GM18499 (cell line): ENCODE measurements at regions not wholly inside any gene's neighbourhood (a gene's known extent, or its start where the extent isn't known, plus 50 kb on each side); places are given as distances from the start of the nearest gene placed in this dataset.

Experiments
- ATAC-seq: cut with Tn5 transposase; IDR thresholded peaks from one replicate; pipeline ENCODE4 v1.9.1; 2021; ENCODE audit warnings: moderate number of reproducible peaks; ENCODE audit not compliant: insufficient read depth, unreplicated experiment

DNA sequence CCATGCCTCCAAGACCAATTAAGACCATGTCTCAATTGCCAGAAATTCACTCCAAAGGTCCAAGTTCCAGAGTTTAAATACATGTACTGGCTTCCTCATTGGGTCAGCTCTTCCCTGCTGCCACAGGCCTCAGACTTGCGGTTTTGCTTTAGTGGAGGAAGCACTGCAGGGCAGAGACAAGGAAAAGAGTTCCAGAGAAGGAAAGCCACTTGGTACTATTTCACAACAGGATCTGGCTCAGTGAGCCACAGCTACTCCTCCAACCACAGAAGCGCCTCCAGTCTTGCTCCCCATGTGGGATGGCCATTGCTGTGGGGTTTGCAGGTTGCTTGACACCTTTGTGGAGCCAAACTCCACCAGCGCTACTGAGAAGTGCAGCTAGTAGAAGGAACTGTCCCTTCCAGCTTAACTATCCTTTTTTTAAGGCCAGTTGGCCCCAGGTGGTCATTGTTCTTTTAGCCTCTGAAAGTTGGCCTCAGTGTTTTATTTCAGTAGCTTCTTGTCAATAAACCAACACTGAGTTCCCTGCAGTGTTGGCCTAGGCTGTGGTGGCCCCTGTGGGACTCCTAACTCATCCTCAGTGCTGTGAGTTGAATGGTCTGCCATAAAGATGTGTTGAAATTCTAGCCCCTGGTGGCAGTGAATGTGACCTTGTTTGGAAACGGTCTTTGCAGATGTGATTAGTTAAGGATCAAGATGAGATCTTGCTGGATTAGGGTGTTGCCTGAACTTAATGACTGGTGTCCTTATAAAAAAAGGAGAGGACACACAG lies 93.7 kb upstream of the DAP start:
- ATAC-seq: no peak

DNA sequence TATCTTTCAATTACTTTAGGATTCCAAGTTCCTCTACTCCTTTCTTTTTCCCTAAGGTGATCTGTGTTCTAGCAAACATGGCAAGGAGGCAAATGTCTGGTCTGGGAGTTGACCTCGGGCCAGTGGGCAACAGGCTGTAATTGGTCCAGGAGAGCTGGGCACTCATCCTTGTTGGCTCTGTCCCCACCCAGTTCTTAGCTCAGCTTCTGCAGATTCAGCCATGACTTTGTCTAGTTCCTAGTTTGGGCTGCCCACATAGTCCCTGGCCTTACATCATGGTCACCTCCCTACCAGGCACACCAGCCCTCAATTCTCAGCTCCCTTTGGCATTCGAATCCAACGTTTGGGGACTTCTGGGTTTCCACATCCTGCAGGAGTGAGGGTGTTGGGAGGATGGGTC lies 92.1 kb upstream of the DAP start:
- no peak for ATAC-seq

DNA sequence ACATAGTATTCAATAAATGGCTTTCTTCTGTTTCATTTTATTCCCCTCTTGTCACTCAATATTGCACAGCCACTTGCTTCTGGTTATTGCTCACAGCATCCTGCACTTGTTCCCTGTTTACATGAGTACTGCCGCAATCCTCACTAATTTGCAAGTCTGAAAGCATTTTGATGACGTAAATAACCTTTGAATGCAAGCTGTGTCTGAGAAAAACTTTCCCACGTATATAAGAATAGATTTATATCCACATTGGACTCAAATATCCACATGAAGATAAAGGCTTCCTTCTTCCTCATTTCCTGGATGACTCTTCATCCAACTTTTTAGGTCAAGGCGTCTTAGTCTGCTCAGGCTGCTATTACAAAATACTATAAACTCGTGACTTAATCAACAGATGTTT lies 88.2 kb upstream of the DAP start:
- no peak for ATAC-seq

DNA sequence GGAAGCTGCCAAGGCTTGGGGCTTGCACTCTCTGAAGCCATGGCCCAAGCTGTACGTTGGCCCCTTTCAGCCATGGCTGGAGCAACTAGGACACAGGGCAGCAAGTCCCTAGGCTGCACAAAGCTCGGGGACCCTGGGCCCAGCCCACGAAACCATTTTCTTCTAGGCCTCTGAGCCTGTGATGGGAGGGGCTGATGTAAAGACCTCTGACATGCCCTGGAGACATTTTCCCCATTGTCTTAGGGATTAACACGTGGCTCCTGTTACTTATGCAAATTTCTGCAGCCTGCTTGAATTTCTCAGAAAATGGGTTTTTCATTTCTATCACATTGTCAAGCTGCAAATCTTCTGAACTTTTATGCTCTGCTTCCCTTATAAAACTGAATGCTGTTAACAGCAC lies 83.0 kb upstream of the DAP start:
- ATAC-seq: no peak

DNA sequence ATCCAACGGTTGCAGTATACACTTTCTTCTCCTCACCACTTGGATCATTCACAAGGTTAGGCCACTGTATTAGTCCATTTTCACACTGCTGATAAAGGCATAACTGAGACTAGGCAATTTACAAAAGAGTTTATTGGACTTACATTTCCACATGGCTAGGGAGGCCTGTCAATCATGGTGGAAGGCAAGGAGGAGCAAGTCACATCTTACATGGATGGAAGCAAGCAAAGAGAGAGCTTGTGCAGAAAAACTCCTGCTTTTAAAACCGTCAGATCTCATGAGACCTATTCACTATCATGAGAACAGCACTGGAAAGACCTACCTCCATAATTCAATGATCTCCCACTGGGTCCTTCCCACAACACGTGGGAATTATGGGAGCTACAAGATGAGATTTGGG lies 81.8 kb upstream of the DAP start:
- no peak for ATAC-seq

DNA sequence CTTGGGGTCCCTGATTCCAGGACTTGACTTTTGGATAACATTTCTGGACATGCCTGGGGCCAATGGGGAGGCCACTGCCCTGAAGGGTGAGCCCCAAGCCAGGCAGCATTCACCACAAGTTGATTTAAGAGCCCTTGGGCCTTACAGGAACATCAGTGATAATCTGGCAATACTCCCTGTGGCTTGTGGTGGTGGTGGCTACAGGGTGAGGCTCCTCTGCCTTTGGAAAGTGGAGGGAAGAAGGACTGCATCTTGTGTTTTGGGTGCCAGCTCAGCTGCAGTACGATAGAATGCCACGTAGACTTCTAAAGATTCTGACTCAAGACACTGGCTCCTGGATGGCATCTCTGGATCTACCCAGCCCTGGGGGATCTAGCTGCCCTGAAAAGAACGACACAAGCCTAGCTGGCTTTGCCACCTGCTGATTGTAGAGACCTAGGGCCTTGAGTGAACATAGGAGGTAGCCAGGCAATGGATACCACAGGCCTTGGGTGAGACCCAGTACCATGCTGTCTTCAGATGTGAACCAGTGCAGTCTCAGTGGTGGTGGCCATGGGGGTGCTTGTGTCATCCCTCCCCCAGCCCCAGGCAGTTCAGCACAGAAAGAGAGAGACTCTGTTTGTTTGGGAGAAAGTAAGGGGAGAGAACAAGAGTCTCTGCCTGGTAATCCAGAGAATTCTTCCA lies 79.0 kb upstream of the DAP start:
- ATAC-seq: no peak

DNA sequence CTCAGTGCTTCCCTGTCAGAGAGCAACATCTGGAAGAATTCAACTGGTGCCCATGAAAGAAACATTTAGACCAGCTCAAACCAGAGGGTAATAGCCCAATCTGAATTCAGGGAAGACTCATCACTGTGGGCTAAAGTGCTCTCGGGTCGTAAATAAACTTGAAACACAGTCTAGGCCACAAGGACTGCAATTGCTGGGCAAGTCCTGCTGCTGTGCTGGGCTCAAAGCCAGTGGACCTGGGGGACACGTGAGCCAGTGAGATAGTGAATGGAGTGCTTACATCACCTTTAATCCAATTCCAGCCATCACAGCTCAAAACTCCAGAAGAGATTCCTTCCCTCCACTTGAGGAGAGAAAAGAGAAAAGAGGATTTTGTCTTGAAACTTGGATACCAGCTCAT lies 78.1 kb upstream of the DAP start:
- ATAC-seq: no peak

DNA sequence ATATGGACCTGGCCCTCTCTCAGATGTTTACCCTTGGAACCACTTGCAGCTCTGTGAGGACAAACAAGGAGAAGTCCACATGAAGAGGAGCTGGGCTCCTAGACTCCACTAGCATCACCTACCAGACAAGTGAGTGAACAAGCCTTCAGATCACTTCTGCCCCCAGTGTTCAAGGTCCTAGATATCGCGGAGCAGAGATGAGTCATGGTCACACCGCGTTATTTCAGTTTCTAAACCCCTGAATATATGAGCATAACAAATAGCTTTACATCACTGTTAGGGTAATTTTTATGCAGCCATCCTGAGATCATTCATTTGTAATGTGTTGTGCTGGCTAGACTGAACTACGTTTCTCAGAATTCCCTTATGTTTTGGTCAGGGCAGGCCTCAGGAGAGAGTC lies 77.0 kb upstream of the DAP start:
- peak; percentile 93 for ATAC-seq

DNA sequence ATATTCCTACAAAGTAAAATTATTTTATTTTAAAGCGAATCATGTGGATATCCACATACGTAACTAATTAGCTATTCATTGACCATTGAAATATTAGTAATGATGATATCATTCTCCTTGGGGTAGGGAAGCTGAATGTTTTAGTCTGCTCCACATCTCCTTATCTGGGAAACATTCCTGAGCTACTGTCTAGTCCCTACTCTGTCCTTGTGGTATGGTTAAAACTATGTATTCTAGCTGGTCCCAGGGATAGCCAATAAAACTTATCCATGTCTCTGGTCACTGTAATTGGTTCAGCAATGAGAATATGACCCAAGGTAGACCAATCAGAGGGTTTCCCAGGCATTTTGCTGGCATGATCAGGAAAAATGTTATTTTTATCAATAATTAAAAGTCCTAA lies 76.0 kb upstream of the DAP start:
- ATAC-seq: no peak

DNA sequence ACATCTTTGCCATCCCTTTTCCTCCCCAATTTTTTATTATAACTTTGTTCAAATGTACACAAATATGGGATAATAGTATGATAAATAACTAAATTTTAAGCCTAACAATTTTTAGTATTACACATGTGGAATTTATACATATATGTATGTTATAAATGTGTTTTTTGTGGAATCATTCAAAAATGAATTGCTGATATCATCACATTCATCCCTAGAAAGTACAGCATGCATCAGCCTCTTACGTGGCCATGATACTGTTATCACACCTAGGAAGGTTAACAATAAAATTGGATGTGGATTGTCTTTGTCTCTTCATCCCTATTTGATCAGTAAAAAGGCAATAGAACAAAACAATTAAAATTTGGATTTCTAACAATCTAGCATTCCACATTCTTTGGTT lies 73.7 kb upstream of the DAP start:
- no peak for ATAC-seq

DNA sequence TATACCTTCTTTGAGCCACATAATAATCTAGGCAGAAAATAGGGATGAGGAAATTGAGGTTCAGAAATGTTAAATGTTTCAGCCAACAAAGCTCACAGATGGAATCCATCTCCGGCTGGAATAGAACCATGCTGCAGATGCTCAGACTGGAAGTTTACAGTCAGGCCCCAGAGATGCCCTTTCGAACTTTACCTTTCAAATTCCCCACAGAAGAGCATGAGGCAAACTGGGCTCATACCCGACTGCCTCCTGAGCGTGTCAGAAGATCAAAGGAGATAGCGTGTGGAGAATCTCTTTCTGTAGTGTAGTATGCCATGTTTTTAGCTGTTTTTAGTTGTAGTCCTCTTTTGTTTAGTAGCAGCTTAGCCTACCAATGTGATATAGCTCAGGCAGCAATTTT lies 72.0 kb upstream of the DAP start:
- ATAC-seq: no peak

DNA sequence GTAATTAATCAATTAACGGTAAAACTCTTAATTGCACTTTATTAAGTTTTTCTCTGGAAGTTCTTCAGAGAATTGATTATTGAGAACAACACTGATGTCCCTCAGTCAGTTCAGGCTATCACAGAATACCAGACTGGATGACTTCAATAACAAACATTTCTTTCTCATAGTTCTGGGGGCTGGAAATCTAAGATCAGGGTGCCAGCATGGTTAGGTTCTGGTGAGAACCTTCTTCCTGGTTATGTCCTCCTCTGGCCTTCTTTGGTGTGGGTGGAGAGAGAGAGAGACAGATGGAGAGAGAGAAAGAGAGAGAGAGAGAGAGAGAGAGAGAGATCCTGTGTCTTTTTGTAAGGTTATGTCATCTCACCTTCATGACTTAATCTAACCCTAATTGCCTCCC lies 71.4 kb upstream of the DAP start:
- ATAC-seq: no peak

DNA sequence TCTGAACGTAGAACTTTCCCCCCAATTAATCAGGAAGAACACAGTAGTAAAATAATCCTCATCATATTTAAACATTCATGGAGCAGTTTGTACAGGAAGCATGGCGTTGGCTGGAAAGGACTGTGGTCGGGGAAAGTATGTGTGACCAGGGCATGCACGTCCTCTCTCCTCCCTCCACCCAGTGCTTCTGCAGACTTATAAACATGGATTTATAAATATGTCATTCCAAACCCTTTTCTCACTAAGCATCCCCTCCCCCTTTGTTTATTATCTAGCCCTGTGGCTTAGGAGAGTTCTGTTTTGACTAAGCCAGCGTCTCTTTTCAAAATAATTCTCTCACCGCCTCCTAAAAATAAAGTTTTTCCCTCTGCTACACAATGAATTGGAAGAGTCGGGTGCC lies 70.4 kb upstream of the DAP start:
- ATAC-seq: no peak

DNA sequence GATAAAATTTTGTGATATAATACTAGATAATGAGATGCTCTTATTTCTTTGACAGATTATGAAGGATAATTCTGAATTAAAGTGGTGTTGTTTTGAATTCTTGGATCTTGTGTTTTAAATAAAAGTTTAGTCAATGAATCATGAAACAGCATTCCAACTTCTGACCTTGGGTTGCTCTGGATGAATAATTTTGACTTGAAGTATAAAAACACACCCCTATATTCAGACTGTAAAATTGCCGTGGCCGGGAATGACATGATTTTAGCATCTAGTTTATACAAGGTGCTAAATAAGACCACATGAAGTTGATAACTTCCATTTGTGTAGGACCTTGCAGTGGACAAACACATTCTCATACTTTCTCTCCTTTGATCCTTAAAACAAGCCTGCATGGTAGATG lies 67.2 kb upstream of the DAP start:
- no peak for ATAC-seq

DNA sequence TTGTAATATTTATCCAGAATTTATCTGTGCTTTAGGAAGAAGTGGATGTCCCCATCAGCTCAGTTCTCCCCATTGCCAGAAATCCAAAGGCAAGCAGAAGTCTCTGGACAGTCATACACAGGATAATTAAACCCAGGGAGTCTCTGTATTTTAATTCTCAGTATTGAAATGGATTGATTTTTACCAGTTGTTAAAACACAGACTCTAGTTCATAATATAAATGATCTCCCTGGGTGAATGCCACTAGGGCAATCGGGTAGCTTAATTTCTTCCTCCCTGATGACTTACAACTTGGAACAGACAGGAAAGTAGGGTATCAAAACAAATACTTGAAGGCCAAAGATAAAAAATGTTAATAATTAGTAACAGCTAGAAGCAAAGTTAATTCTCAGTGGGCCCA lies 66.5 kb upstream of the DAP start:
- no peak for ATAC-seq

DNA sequence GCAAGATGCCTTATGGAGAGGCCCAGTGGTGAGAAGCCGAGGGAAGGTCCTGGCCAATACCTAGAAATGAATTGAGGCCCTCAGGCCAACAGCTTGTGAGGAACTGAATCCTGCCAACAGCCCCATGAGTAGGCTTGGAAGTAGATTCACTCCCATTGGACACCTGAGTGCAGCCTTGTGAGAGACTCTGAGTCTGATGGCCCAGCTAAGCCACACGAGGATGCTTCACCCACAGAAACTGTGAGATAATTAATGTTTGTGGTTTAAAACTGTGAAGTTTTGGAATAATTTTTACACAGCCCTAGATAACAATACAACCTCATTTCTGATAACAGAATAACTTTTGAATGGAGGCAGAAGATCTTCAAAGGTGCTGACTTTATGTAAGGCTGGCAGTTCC lies 65.9 kb upstream of the DAP start:
- ATAC-seq: no peak

DNA sequence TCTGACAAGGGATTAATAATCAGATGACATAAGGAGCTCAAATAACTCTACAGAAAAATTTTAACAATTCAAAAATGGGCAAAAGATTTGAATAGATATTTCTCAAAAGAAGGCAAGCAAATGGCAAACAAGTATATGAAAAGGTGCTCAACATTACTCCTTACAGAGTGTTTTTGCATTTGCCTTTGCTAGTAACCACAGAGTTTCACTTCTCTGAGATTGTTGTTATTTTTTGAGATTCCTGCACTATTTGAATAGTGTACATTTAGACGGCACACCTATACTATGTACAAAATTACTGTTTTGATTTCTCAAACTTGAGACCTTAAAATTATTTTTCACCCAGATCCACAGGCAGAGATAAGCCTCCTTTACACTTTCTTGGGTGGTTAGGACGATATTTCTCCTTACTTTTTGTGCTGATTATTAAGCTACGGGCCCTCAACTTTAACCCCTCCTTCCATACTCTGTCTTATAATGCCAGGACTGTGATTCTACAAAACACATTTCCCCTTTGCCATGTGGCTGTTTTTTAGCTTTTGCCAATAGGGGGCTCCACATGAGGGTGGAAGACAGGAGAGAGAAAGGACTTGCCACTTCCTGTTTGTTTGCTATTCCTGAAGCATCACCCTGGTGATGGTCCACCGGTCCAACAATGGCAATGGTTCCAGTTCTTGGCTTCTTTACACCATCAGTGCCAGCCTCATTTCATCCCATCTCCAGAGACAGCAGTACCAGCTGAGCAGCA lies 65.0 kb upstream of the DAP start:
- peak; percentile 92 for ATAC-seq

DNA sequence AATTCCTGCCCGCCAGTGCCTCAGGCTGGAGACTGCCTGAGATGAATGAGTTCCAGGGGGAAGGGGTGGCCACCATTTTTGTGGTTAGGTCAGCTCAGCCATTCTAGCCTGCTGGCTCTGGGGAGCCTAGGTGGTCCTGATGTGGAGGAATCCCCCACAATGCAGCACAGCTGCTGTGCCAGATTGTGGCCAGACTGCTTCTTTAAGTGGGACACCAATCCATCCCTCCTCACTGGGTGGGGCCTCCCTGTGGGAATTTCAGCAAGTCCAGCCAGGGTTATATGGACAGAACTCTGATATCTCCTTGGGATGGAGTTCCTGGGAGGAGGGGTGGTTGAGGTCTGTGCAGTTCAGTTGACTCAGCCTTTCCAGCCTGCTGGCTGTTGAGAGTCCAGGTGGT lies 51.2 kb upstream of the DAP start:
- no peak for ATAC-seq
